Mesenchymal stem cell (in vitro differentiated cells and primary cell): ENCODE measurements at regions not wholly inside any gene's neighbourhood (a gene's known extent, or its start where the extent isn't known, plus 50 kb on each side); places are given as distances from the start of the nearest gene placed in this dataset.

Source experiments
- DNase-seq: peaks from one replicate; pipeline ENCODE4 v3.0.0-alpha.2; 2013
- H2AFZ ChIP-seq: one replicate; pipeline ENCODE4 v1.6.1; 2013; ENCODE audit warnings: low read depth, mild to moderate bottlenecking, control low read depth, inconsistent platforms, low read length, moderate library complexity
- H2AK5ac ChIP-seq: 2 replicates; pipeline ENCODE4 v1.6.1; 2013; ENCODE audit warnings: low read length, moderate library complexity, mild to moderate bottlenecking, inconsistent platforms; ENCODE audit not compliant: severe bottlenecking
- H2BK120ac ChIP-seq: one replicate; pipeline ENCODE4 v1.6.1; 2013; ENCODE audit warnings: low read depth, mild to moderate bottlenecking, inconsistent platforms, low read length, moderate library complexity
- H2BK12ac ChIP-seq, 2 experiments: one replicate each; pipeline ENCODE4 v1.6.1; 2013; ENCODE audit warnings: inconsistent platforms in 2 of 2, low read length in 2 of 2, mild to moderate bottlenecking in 2 of 2, moderate library complexity in 2 of 2, control low read depth in 1 of 2
- H2BK15ac ChIP-seq: one replicate; pipeline ENCODE4 v1.6.1; 2013; ENCODE audit warnings: mild to moderate bottlenecking, low read depth, inconsistent platforms; ENCODE audit not compliant: poor library complexity, severe bottlenecking
- H2BK5ac ChIP-seq: 2 replicates; pipeline ENCODE4 v1.6.1; 2013; ENCODE audit warnings: low read depth, mild to moderate bottlenecking, low read length, control low read depth, inconsistent platforms; ENCODE audit not compliant: poor library complexity, severe bottlenecking
- H3K14ac ChIP-seq, 2 experiments: one replicate each; pipeline ENCODE4 v1.6.1; 2013; ENCODE audit warnings: inconsistent platforms in 2 of 2, low read length in 2 of 2, control low read depth in 1 of 2, mild to moderate bottlenecking in 1 of 2, moderate library complexity in 1 of 2
- H3K18ac ChIP-seq, 2 experiments: one replicate each; pipeline ENCODE4 v1.6.1; 2013; ENCODE audit warnings: inconsistent platforms in 2 of 2, low read length in 2 of 2, control low read depth in 1 of 2, low read depth in 1 of 2, mild to moderate bottlenecking in 1 of 2
- H3K23ac ChIP-seq, 2 experiments: one replicate each; pipeline ENCODE4 v1.6.1; 2013; ENCODE audit warnings: inconsistent platforms in 2 of 2, low read length in 2 of 2, mild to moderate bottlenecking in 2 of 2, moderate library complexity in 2 of 2, control low read depth in 1 of 2
- H3K27ac ChIP-seq: 2 replicates; pipeline ENCODE4 v1.5.1; 2013; ENCODE audit warnings: mild to moderate bottlenecking, moderate library complexity, low read length, control low read depth, inconsistent platforms; ENCODE audit not compliant: poor library complexity, severe bottlenecking
- H3K27me3 ChIP-seq, 2 experiments: 2 replicates each; pipeline versions ENCODE4 v1.6.1 to v1.7.0; 2013; ENCODE audit warnings: low read length in 2 of 2, mild to moderate bottlenecking in 2 of 2, moderate library complexity in 2 of 2, control low read depth in 1 of 2, inconsistent platforms in 1 of 2; ENCODE audit not compliant: control insufficient read depth in 1 of 2, insufficient read depth in 1 of 2
- H3K36me3 ChIP-seq, 2 experiments: 2 replicates each; pipeline versions ENCODE4 v1.6.1 to v1.7.0; 2013; ENCODE audit warnings: low read length in 2 of 2, control low read depth in 1 of 2, inconsistent platforms in 1 of 2, low read depth in 1 of 2, mild to moderate bottlenecking in 1 of 2; ENCODE audit not compliant: insufficient read depth in 2 of 2, control insufficient read depth in 1 of 2
- H3K4ac ChIP-seq, 2 experiments: one replicate each; pipeline ENCODE4 v1.6.1; 2013; ENCODE audit warnings: inconsistent platforms in 2 of 2, low read length in 2 of 2, mild to moderate bottlenecking in 2 of 2, moderate library complexity in 2 of 2, control low read depth in 1 of 2, low read depth in 1 of 2
- H3K4me1 ChIP-seq: 2 replicates; pipeline ENCODE4 v1.6.1; 2013; ENCODE audit warnings: low read depth, low read length, control low read depth; ENCODE audit not compliant: control insufficient read depth, insufficient read depth
- H3K4me2 ChIP-seq: 2 replicates; pipeline ENCODE4 v1.6.1; 2013; ENCODE audit warnings: low read length, mild to moderate bottlenecking, inconsistent platforms; ENCODE audit not compliant: poor library complexity, severe bottlenecking
- H3K4me3 ChIP-seq, 2 experiments: 2 replicates each; pipeline versions ENCODE4 v1.5.1 to v1.7.0; 2013; ENCODE audit warnings: low read length in 2 of 2, mild to moderate bottlenecking in 2 of 2, control low read depth in 1 of 2, low read depth in 1 of 2; ENCODE audit not compliant: insufficient read depth in 1 of 2
- H3K79me1 ChIP-seq: replicated peaks from 2 replicates; pipeline ENCODE4 v1.6.1; 2013; ENCODE audit warnings: mild to moderate bottlenecking, control low read depth, low read length, inconsistent platforms; ENCODE audit not compliant: poor library complexity, severe bottlenecking
- H3K9ac ChIP-seq: 2 replicates; pipeline ENCODE4 v1.7.0; 2013; ENCODE audit warnings: mild to moderate bottlenecking, low read length, moderate library complexity
- H3K9me3 ChIP-seq: 2 replicates; pipeline ENCODE4 v1.7.0; 2013; ENCODE audit warnings: mild to moderate bottlenecking, low read length; ENCODE audit not compliant: control insufficient read depth
- H4K8ac ChIP-seq: one replicate; pipeline ENCODE4 v1.6.1; 2013; ENCODE audit warnings: inconsistent platforms, mild to moderate bottlenecking, low read length, moderate library complexity
- H4K91ac ChIP-seq: one replicate; pipeline ENCODE4 v1.6.1; 2013; ENCODE audit warnings: mild to moderate bottlenecking, low read length, inconsistent platforms
- WGBS: methylation state at CpG from one replicate; pipeline ENCODE4 v1.1.7; 2013; ENCODE audit warnings: mixed read lengths; 5-methylcytosine and 5-hydroxymethylcytosine counted together

DNA sequence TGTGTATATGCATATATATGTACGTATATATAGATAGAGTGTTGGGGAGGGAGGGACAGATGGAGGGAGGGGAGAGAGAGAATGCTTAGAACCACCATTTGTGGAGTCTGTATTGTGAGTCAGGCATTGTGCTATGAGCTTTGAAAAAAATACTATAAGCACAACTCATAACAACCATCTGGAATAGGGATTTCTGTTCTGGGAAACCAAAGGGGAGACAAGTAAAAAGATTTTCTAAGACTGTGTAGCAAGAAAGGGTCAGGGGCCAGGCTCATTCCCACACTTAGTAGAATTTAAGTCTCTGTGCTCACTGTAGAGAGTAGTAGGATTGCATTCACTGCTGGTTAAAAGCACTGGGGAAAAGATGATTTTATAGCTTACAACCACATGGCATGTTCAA, 202.3 kb upstream of the SGCD start:
- Histone ChIP-seq H3K23ac (no peak overlapping the region), H3K4me1 (no peaks in the 10 kb centered on the region), H3K27ac (no peak overlapping the region), H2BK15ac (no peak overlapping the region), H3K79me1 (no peaks in the 10 kb centered on the region), H3K18ac (no peak overlapping the region), H3K9me3 (no peaks in the 10 kb centered on the region), H3K9ac (no peak overlapping the region), H3K4ac (no peak overlapping the region), H3K14ac (no peak overlapping the region), H3K36me3 (no peaks in the 10 kb centered on the region), H2AFZ (no peak overlapping the region), H2BK120ac (no peak overlapping the region), H4K91ac (no peak overlapping the region), H3K27me3 (no peaks in the 10 kb centered on the region), H3K4me2 (no peak overlapping the region), H2BK12ac (no peak overlapping the region), H2AK5ac (no peak overlapping the region), H4K8ac (no peak overlapping the region), H3K4me3 (no peak overlapping the region), H2BK5ac (no peak overlapping the region)
- 94% methylated on average over 1 of the region's 1 CpG for WGBS
- DNase-seq = peak; percentile 36

- no peak overlapping the region for H2BK15ac ChIP-seq
- no peak overlapping the region for H3K4me3 ChIP-seq
- DNase-seq = no peak
- H3K27me3 ChIP-seq = no peaks in the 10 kb centered on the region
- H4K8ac ChIP-seq = no peak overlapping the region
- WGBS = 84% methylated on average over 2 of the region's 3 CpGs
- H3K14ac ChIP-seq = no peak overlapping the region
- no peak overlapping the region for H2BK12ac ChIP-seq
- no peak overlapping the region for H3K18ac ChIP-seq
- H3K4ac ChIP-seq = no peak overlapping the region
- H2BK5ac ChIP-seq = no peak overlapping the region
- H4K91ac ChIP-seq = no peak overlapping the region
- H3K9ac ChIP-seq = no peak overlapping the region
- H2AFZ ChIP-seq = no peak overlapping the region
- H3K4me2 ChIP-seq = no peak overlapping the region
- H3K4me1 ChIP-seq = no peaks in the 10 kb centered on the region
- no peaks in the 10 kb centered on the region for H3K36me3 ChIP-seq
- H3K9me3 ChIP-seq = no peaks in the 10 kb centered on the region
- no peak overlapping the region for H2AK5ac ChIP-seq
- H3K79me1 ChIP-seq = no peaks in the 10 kb centered on the region
- no peak overlapping the region for H3K27ac ChIP-seq
- no peak overlapping the region for H2BK120ac ChIP-seq
- H3K23ac ChIP-seq = no peak overlapping the region
Measured at GRCh38 chr5:156125118-156125517, 201.8 kb upstream of the SGCD start.

- Histone ChIP-seq H3K27me3 (no peaks in the 10 kb centered on the region), H4K8ac (no peak overlapping the region), H3K9me3 (no peaks in the 10 kb centered on the region), H3K4me2 (no peak overlapping the region), H3K79me1 (no peaks in the 10 kb centered on the region), H3K27ac (no peak overlapping the region), H3K4ac (no peak overlapping the region), H3K14ac (no peak overlapping the region), H2AFZ (no peak overlapping the region), H2BK12ac (no peak overlapping the region), H3K23ac (no peak overlapping the region), H2BK5ac (no peak overlapping the region), H2AK5ac (no peak overlapping the region), H3K9ac (no peak overlapping the region), H2BK120ac (no peak overlapping the region), H3K18ac (no peak overlapping the region), H3K4me3 (no peak overlapping the region), H4K91ac (no peak overlapping the region), H3K4me1 (no peaks in the 10 kb centered on the region), H3K36me3 (no peaks in the 10 kb centered on the region), H2BK15ac (no peak overlapping the region)
- WGBS = 63% methylated on average over 1 of the region's 1 CpG
- no peak for DNase-seq
Measured at GRCh38 chr5:156126716-156127115, 200.2 kb upstream of the SGCD start.

DNA sequence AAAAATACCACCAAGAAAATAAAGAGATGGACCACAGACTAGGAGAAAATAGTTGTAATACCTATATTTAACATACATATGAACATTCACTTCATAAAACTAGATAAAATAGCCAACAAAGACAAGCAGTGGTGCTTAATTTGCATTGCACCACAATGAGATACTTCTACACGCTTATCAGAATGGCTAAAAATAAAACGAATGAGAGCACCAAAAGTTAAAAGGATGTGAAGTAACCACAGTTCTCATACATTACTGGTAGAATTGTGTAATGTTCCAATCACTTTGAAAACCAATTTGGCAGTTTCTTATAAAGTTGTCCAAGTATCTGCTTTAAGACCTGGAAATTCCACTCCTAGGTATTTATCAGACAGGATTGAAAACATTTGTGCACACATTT, 198.9 kb upstream of the SGCD start:
- DNase-seq = peak; percentile 17
- Histone ChIP-seq H3K4ac (no peak overlapping the region), H2AFZ (no peak overlapping the region), H2BK5ac (no peak overlapping the region), H3K27me3 (no peaks in the 10 kb centered on the region), H3K79me1 (no peaks in the 10 kb centered on the region), H3K9me3 (no peaks in the 10 kb centered on the region), H3K36me3 (no peaks in the 10 kb centered on the region), H2AK5ac (no peak overlapping the region), H3K4me2 (no peak overlapping the region), H3K18ac (no peak overlapping the region), H3K4me3 (no peak overlapping the region), H3K4me1 (no peaks in the 10 kb centered on the region), H2BK15ac (no peak overlapping the region), H3K27ac (no peak overlapping the region), H3K23ac (no peak overlapping the region), H4K8ac (no peak overlapping the region), H3K14ac (no peak overlapping the region), H2BK120ac (no peak overlapping the region), H2BK12ac (no peak overlapping the region), H4K91ac (no peak overlapping the region), H3K9ac (no peak overlapping the region)
- 100% methylated on average over 1 of the region's 2 CpGs for WGBS
